Body of pancreas (tissue), 4 donors: ENCODE measurements at regions not wholly inside any gene's neighbourhood (a gene's known extent, or its start where the extent isn't known, plus 50 kb on each side); places are given as distances from the start of the nearest gene placed in this dataset.

Experiments used
- CTCF ChIP-seq, 7 experiments: fragments of 450-650 bp in 4 of 7; fragments of 200-600 bp in 3 of 7; sonication (generic) in 3 of 7; IDR thresholded peaks; one replicate each; pipeline ENCODE4 v1.5.1; 2016 to 2019; ENCODE audit warnings: antibody characterized with exemption in 7 of 7
- POLR2A ChIP-seq, 3 donors: fragments of 450-650 bp; IDR thresholded peaks; one replicate each; pipeline ENCODE4 v1.6.1; 2016; ENCODE audit warnings: antibody characterized with exemption in 3 of 3, mild to moderate bottlenecking in 2 of 3

- TF ChIP-seq CTCF (IDR thresholded peaks at IDR 0.05) (no peak), POLR2A (IDR thresholded peaks at IDR 0.05) (no peak)
These were observed 1235.2 kb downstream of the BRD1 start for GRCh38 chr22:48592488-48592887.
